Prostate gland (tissue), 2 donors: ENCODE measurements at regions not wholly inside any gene's neighbourhood (a gene's known extent, or its start where the extent isn't known, plus 50 kb on each side); places are given as distances from the start of the nearest gene placed in this dataset.

Experiments used
- CTCF ChIP-seq, 4 experiments: fragments of 200-600 bp in 2 of 4; fragments of 450-650 bp in 2 of 4; sonication (generic) in 2 of 4; IDR thresholded peaks; 1 replicate in 3 of 4; 2 replicates in 1 of 4; pipeline ENCODE4 v1.5.1; 2016 to 2019; ENCODE audit warnings: antibody characterized with exemption in 4 of 4, mild to moderate bottlenecking in 2 of 4, moderate library complexity in 2 of 4
- POLR2AphosphoS5 ChIP-seq: sonication (generic); formaldehyde crosslinking; IDR thresholded peaks from one replicate; pipeline ENCODE4 v1.6.1; 2017; ENCODE audit warnings: antibody characterized with exemption

GRCh38 chr11:80144897-80145594 lies 704.2 kb upstream of the TENM4 start:
- no peak for TF ChIP-seq POLR2AphosphoS5
- no peak for TF ChIP-seq CTCF (IDR thresholded peaks at IDR 0.05)
